Activated naive CD4-positive, alpha-beta T cell treated with anti-CD3 and anti-CD28 coated beads for 36 hours (primary cell): ENCODE measurements at regions not wholly inside any gene's neighbourhood (a gene's known extent, or its start where the extent isn't known, plus 50 kb on each side); places are given as distances from the start of the nearest gene placed in this dataset.

ENCODE experiments used
- CTCF ChIA-PET: fragments of 350-600 bp; sonication (Branson Sonifier 250); formaldehyde crosslinking; loops from one replicate; lab custom pipeline; 2021; ENCODE audit warnings: antibody characterized with exemption; lab: Charles Lee
- DNase-seq: peaks from one replicate; pipeline ENCODE4 v3.0.0-alpha.2; 2020
- H3K27ac Mint-ChIP-seq: one replicate; pipeline ENCODE4 v1.8.0; 2021; ENCODE audit warnings: mild to moderate bottlenecking, mixed read lengths
- H3K27me3 Mint-ChIP-seq: one replicate; pipeline ENCODE4 v1.8.0; 2021; ENCODE audit warnings: low read depth, mixed read lengths
- H3K36me3 Mint-ChIP-seq: one replicate; pipeline ENCODE4 v1.8.0; 2021; ENCODE audit warnings: low read depth, mixed read lengths
- H3K4me1 Mint-ChIP-seq: one replicate; pipeline ENCODE4 v1.8.0; 2021; ENCODE audit warnings: low read depth, mixed read lengths
- H3K4me3 Mint-ChIP-seq: one replicate; pipeline ENCODE4 v1.8.0; 2021; ENCODE audit warnings: mild to moderate bottlenecking, moderate library complexity, mixed read lengths
- H3K9me3 Mint-ChIP-seq: one replicate; pipeline ENCODE4 v1.8.0; 2021; ENCODE audit warnings: mixed read lengths
- intact Hi-C: fragments of 100-400 bp; cut with micrococcal nuclease; formaldehyde crosslinking; loops from one replicate; pipeline ENCODE4 v1.15.1; 2023

GRCh38 chr6:120039664-120040063, 690.1 kb upstream of the MAN1A1 start:
- Mint-ChIP-seq H3K9me3 (no peaks in the 10 kb centered on the region), H3K27ac (no peak overlapping the region), H3K27me3 (peaks cover 3% of the 10 kb centered on the region), H3K36me3 (no peaks in the 10 kb centered on the region), H3K4me3 (no peak overlapping the region), H3K4me1 (no peaks in the 10 kb centered on the region)
- CTCF ChIA-PET = no interaction called here
- intact Hi-C loops = no loop called here
- no peak for DNase-seq

GRCh38 chr6:120031837-120032236, 682.3 kb upstream of the MAN1A1 start:
- H3K27ac Mint-ChIP-seq = no peak overlapping the region
- H3K27me3 Mint-ChIP-seq = peaks cover 3% of the 10 kb centered on the region
- H3K4me3 Mint-ChIP-seq = no peak overlapping the region
- no peaks in the 10 kb centered on the region for H3K36me3 Mint-ChIP-seq
- no peaks in the 10 kb centered on the region for H3K4me1 Mint-ChIP-seq
- intact Hi-C loops = no loop called here
- DNase-seq = no peak
- CTCF ChIA-PET = no interaction called here
- H3K9me3 Mint-ChIP-seq = no peaks in the 10 kb centered on the region

GRCh38 chr6:120026791-120027190, 677.2 kb upstream of the MAN1A1 start:
- no peak for DNase-seq
- intact Hi-C loops = no loop called here
- CTCF ChIA-PET = no interaction called here
- no peak overlapping the region for H3K4me3 Mint-ChIP-seq
- H3K27me3 Mint-ChIP-seq = no peaks in the 10 kb centered on the region
- no peaks in the 10 kb centered on the region for H3K4me1 Mint-ChIP-seq
- H3K27ac Mint-ChIP-seq = no peak overlapping the region
- no peaks in the 10 kb centered on the region for H3K36me3 Mint-ChIP-seq
- H3K9me3 Mint-ChIP-seq = no peaks in the 10 kb centered on the region

- Mint-ChIP-seq H3K4me3 (no peak overlapping the region), H3K9me3 (peaks cover 1% of the 10 kb centered on the region), H3K27ac (no peak overlapping the region), H3K4me1 (no peaks in the 10 kb centered on the region), H3K36me3 (no peaks in the 10 kb centered on the region), H3K27me3 (peaks cover 6% of the 10 kb centered on the region)
- DNase-seq = no peak
- intact Hi-C loops = no loop called here
- CTCF ChIA-PET = no interaction called here
Observed at GRCh38 chr6:120010075-120010474, 660.5 kb upstream of the MAN1A1 start.

- peaks cover 1% of the 10 kb centered on the region for H3K9me3 Mint-ChIP-seq
- peaks cover 3% of the 10 kb centered on the region for H3K27me3 Mint-ChIP-seq
- H3K4me1 Mint-ChIP-seq = no peaks in the 10 kb centered on the region
- H3K36me3 Mint-ChIP-seq = no peaks in the 10 kb centered on the region
- intact Hi-C loops = no loop called here
- no peak overlapping the region for H3K4me3 Mint-ChIP-seq
- CTCF ChIA-PET = no interaction called here
- no peak overlapping the region for H3K27ac Mint-ChIP-seq
- DNase-seq = no peak
Observed at GRCh38 chr6:120005292-120005976, 655.9 kb upstream of the MAN1A1 start.

GRCh38 chr6:119986934-119987549, 637.5 kb upstream of the MAN1A1 start:
- Mint-ChIP-seq H3K36me3 (no peaks in the 10 kb centered on the region), H3K9me3 (no peaks in the 10 kb centered on the region)

GRCh38 chr6:119985952-119986736, 636.6 kb upstream of the MAN1A1 start:
- H3K4me1 Mint-ChIP-seq = no peaks in the 10 kb centered on the region
- H3K27ac Mint-ChIP-seq = no peak overlapping the region
- DNase-seq = no peak
- no peaks in the 10 kb centered on the region for H3K36me3 Mint-ChIP-seq
- H3K27me3 Mint-ChIP-seq = peaks cover 3% of the 10 kb centered on the region
- intact Hi-C loops = no loop called here
- no peak overlapping the region for H3K4me3 Mint-ChIP-seq
- H3K9me3 Mint-ChIP-seq = no peaks in the 10 kb centered on the region
- CTCF ChIA-PET = interaction anchor here (1.2 kb wide), 1 partner anchor 8 kb away, joined by 3 read pairs; no protein-coding TSS in a partner anchor

More at GRCh38 chr6:119986934-119987549, 637.5 kb upstream of the MAN1A1 start:
- intact Hi-C loops = no loop called here
- no peak for DNase-seq
- CTCF ChIA-PET = interaction anchor here (0.6 to 1.2 kb wide), 3 partner anchors 8 to 122 kb away, joined by 3 to 5 read pairs (median 3); no protein-coding TSS in a partner anchor
- Mint-ChIP-seq H3K27ac (no peak overlapping the region), H3K27me3 (peaks cover 3% of the 10 kb centered on the region), H3K4me1 (no peaks in the 10 kb centered on the region), H3K4me3 (no peak overlapping the region)

GRCh38 chr6:119980802-119981201, 631.2 kb upstream of the MAN1A1 start:
- Mint-ChIP-seq H3K4me1 (no peaks in the 10 kb centered on the region), H3K36me3 (no peaks in the 10 kb centered on the region), H3K4me3 (no peak overlapping the region), H3K27me3 (no peaks in the 10 kb centered on the region), H3K9me3 (no peaks in the 10 kb centered on the region), H3K27ac (no peak overlapping the region)
- intact Hi-C loops = no loop called here
- no peak for DNase-seq
- CTCF ChIA-PET = interaction anchor here (1.0 kb wide), 1 partner anchor 40 kb away, joined by 3 read pairs; no protein-coding TSS in a partner anchor

- no peaks in the 10 kb centered on the region for H3K36me3 Mint-ChIP-seq
- CTCF ChIA-PET = interaction anchor here (0.5 kb wide), 1 partner anchor 643 kb away, joined by 3 read pairs; no protein-coding TSS in a partner anchor
- H3K27ac Mint-ChIP-seq = no peak overlapping the region
- DNase-seq = no peak
- no peaks in the 10 kb centered on the region for H3K9me3 Mint-ChIP-seq
- no peak overlapping the region for H3K4me3 Mint-ChIP-seq
- H3K27me3 Mint-ChIP-seq = no peaks in the 10 kb centered on the region
- intact Hi-C loops = loop anchor here (2.0 to 5.0 kb wide), 5 partner anchors 237 to 853 kb away; no protein-coding TSS in a partner anchor
- no peaks in the 10 kb centered on the region for H3K4me1 Mint-ChIP-seq
Observed at GRCh38 chr6:119979862-119980261, 630.3 kb upstream of the MAN1A1 start.

- Mint-ChIP-seq H3K27ac (no peak overlapping the region), H3K4me1 (no peaks in the 10 kb centered on the region), H3K4me3 (no peak overlapping the region), H3K9me3 (no peaks in the 10 kb centered on the region), H3K27me3 (no peaks in the 10 kb centered on the region), H3K36me3 (no peaks in the 10 kb centered on the region)
- DNase-seq = peak; percentile 16
- intact Hi-C loops = loop anchor here (2.0 to 5.0 kb wide), 5 partner anchors 236 to 851 kb away; no protein-coding TSS in a partner anchor
- CTCF ChIA-PET = interaction anchor here (0.9 to 1.2 kb wide), 3 partner anchors 8 to 849 kb away, joined by 3 read pairs; no protein-coding TSS in a partner anchor
Observed at GRCh38 chr6:119978274-119978889, 628.8 kb upstream of the MAN1A1 start.

GRCh38 chr6:119974430-119975159, 625.0 kb upstream of the MAN1A1 start:
- H3K27ac Mint-ChIP-seq = no peak overlapping the region
- CTCF ChIA-PET = no interaction called here
- DNase-seq = no peak
- H3K4me3 Mint-ChIP-seq = no peak overlapping the region
- H3K9me3 Mint-ChIP-seq = no peaks in the 10 kb centered on the region
- H3K36me3 Mint-ChIP-seq = no peaks in the 10 kb centered on the region
- no peaks in the 10 kb centered on the region for H3K4me1 Mint-ChIP-seq
- no peaks in the 10 kb centered on the region for H3K27me3 Mint-ChIP-seq
- intact Hi-C loops = loop anchor here (5.0 kb wide), 3 partner anchors 642 to 847 kb away; no protein-coding TSS in a partner anchor
